ENCODE measurements at regions not wholly inside any gene's neighbourhood (a gene's known extent, or its start where the extent isn't known, plus 50 kb on each side); places are given as distances from the start of the nearest gene placed in this dataset.
A peak's percentile ranks its signal among the peaks of the same experiment; 100 is the strongest.

DNA sequence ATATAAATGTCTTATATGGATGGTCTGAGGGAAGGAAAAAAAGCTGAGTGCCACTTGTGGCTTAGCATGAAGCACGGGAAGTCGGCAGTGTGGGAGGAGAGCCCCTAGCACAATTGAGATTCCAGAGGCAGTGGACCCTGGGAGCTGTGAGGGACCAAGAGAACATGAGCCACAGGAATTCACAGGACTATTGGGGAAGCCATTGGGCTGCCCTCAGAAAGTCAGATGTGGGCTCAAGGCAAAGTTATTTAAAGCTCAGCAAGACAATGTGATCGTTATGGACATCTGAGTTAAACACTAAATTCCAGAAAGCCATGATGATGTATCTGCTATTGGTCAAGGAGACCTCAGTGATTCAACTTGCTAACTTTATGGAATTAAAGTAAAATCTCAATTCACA is 380.8 kb upstream of the IL12A start:
- intact Hi-C loops (cut with micrococcal nuclease) = no loop called here
- no peak for DNase-seq
- no peak for ATAC-seq

DNA sequence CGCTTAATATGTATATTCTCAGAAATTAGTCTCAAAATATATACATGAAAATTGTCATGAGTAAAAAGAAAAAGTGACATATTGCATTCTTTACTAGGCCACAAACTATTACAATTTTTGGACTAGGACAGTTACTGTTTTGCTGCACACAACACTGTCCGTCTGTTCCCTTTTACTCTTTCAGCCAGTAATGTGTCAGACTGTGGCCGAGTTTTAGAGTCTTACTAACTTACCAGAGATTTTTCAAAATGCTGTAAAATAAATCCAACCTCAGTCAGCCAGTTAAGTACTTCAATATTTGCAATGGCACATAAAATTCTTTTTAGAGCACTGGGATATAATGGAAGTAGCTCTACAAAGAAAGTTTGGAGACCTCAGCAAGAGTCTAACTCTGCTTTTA is 380.3 kb upstream of the IL12A start:
- no peak for ATAC-seq
- DNase-seq = no peak
- intact Hi-C loops (cut with micrococcal nuclease) = no loop called here

GRCh38 chr3:159609625-159610024 is 379.0 kb upstream of the IL12A start:
- DNase-seq = no peak
- intact Hi-C loops (cut with micrococcal nuclease) = no loop called here
- no peak for ATAC-seq

DNA sequence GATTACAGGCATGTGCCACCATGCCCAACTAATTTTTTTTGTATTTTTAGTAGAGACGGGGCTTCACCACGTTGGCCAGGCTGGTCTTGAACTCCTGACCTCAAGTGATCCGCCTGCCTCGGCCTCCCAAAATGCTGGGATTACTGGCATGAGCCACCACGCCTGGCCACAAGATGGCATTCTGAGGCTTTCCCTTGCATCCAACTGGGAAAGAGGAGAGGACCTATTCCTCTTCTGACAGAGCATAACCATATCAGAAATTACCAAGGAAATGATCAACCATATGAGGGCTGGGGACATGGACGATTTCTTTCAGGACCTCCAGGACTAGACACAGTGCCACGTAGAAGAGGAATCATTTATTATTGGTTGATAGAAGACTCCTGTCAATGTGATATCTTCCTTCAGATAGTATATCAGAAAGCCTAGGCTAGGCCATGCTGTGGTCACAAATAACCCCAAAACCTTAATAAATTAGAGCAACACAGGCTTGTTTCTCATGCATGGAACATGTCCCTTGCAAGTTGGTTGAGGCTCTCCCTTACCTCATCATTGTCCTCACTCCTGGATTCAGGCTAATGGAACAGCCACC is 372.3 kb upstream of the IL12A start:
- peak; percentile 66 for DNase-seq
- ATAC-seq = peak; percentile 82
- intact Hi-C loops (cut with micrococcal nuclease) = loop anchor here (5.0 kb wide), 1 partner anchor 191 kb away; no protein-coding TSS in a partner anchor

DNA sequence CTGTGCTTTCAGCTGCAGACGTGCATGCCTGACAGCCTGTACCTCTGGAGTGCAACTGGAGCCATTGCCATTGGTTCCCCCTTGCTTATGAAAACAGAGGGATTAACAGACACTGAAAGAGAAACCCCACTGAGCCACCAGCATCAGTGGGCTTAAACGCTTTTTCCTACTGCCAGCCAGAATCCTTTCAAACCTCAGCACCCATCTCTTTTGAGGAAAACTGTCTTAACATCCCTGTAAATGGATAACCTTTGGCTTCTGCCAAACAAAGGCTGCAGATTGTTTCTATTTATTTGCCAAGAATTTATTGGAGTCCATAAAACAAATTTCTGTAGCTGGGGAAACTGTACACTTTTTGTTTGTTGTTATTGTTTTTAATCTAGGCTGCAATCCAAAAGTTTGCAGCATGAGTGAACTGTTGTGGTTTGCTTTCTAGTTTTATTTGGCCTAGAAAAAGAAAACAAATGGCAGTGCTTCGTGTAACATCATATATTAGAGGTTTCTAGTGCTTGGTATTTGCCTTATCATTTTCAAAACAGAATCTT is 369.2 kb upstream of the IL12A start:
- no peak for ATAC-seq
- intact Hi-C loops (cut with micrococcal nuclease) = loop anchor here (5.0 kb wide), 1 partner anchor 188 kb away; no protein-coding TSS in a partner anchor
- DNase-seq = no peak

DNA sequence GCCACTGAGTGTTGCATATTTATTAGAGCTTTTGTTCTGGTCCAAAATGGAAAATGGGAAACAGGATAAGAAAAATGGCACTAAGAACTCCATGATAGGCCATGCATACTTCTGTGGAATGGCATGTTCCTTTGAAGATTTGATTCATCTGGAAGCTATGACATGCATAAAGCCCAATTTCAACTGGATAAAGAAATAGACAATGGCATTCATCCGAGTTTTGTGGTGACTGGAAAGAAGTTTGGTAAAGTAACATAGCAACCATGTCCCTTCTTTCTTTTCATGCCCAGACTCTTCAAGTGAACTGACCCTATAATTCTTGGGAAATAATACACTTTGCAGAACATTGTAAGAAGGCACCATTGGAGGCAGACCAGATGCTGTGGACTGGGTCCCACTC is 368.4 kb upstream of the IL12A start:
- ATAC-seq (no peak), DNase-seq (no peak)
- intact Hi-C loops (cut with micrococcal nuclease) = no loop called here

DNA sequence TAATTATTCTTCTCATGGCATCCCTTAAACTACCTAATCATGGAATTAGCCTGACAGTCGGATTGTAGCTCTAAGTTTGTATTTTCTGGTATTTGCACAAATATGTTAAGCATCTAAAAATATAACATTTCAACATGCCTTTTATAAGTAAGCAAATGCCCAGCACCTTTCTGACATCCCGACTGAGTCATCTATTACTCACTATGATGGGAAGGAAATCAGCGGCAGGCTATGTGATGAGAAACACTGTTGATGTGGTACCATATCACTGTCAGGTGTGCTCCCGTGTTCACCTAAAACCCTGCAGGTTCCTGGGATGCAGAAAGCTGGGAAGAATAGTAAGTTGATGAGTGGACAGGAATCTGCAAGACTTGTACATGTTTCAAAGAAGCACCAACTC is 367.8 kb upstream of the IL12A start:
- DNase-seq (no peak), ATAC-seq (no peak)
- intact Hi-C loops (cut with micrococcal nuclease) = no loop called here

GRCh38 chr3:159624616-159625015 is 364.0 kb upstream of the IL12A start:
- intact Hi-C loops (cut with micrococcal nuclease) = no loop called here
- DNase-seq (no peak), ATAC-seq (no peak)

GRCh38 chr3:159625594-159625993 is 363.0 kb upstream of the IL12A start:
- DNase-seq (no peak), ATAC-seq (no peak)
- intact Hi-C loops (cut with micrococcal nuclease) = no loop called here

DNA sequence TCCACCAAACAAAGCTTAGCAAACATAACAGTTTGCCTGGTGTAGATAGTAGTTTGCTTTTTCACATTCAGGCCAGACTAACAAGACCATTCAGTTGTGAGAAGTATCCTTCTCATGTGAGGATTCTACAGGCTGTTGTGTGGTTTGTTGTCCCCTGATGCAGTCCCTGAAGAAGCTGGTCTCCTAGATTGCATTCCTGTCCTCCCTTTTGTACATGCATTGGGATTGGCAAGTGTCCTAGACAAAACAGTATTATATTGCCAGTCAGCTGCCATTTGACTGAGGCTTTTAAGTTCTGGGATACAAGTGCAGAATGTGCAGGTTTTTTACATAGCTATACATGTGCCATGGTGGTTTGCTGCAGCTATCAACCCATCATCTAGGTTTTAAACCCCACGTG is 362.0 kb upstream of the IL12A start:
- intact Hi-C loops (cut with micrococcal nuclease) = no loop called here

DNA sequence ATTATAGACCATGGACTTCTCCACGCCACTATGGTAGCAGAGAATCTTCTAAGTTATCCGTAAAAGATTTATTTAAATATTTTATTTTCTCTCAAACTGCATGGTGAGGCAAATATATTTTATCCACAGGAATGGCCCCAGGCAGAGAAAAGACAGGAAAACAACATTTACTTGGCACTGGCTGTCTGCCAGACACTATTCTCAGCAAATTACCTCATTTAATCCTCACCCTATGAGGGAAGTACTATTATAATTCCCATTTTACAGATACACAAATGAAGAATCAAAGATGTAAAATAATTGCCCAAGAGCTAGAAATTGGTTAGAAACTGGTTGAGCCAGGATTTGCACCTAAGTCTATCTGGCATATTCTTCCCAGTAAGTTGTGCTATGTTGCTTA is 361.4 kb upstream of the IL12A start:
- ATAC-seq (no peak), DNase-seq (no peak)
- intact Hi-C loops (cut with micrococcal nuclease) = no loop called here

More for the DNA sequence above, 362.0 kb upstream of the IL12A start:
- DNase-seq (no peak), ATAC-seq (no peak)

DNA sequence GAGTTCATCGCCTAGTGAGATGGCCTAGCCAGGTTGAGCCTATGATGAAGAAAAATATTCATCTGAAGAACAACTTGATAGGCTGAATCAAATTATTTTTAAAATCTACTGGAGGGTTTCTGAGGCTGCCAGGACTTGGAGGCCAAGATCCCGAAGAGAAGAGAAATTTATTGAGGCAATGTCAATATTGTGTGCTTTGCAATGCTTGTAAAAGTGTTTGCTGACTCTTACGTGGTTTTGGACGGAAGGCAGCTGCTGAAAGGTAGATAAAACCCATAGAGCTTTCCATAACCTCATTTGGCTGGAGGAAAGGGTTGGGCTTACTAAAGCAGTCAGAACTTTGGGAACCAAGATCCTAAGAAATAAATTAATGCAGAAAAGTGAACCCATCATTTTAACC is 361.0 kb upstream of the IL12A start:
- intact Hi-C loops (cut with micrococcal nuclease) = no loop called here
- ATAC-seq = no peak
- no peak for DNase-seq

DNA sequence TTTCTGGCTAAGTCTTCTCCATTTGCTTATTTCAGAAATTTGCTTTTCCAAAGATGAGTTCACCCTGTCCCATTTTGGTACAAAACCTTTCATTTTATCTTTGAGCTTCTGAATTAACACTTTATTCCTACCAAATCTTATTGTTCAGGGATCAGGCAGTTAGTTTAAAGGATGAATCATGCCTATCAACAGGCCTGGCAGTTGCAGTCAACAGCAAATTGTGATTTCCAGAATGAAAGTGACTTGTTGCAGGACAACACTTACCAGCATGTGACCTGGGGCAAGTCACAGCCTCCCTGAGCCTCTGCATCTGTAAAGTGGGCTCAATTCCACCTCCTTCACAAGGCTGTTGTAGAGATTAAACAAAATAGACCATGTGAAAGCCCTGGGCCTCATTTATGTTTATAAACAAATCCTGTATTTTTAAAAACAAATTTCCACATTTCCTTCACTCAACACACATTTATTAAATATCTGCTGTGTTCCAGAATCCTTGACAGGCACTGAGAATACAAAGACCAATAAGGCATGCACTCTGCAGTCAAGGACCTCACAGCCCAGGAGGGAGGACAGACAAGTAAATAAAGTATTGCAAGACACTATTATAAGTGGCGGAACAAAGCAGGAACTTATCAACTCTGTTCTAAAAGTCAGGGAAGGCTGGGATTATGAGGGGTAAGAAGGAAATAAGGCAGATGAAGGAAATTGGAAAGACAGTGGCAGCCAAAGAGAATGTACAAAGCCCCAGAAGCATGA is 359.1 kb upstream of the IL12A start:
- ATAC-seq (no peak), DNase-seq (no peak)
- intact Hi-C loops (cut with micrococcal nuclease) = no loop called here

- DNase-seq = no peak
- ATAC-seq = no peak
- intact Hi-C loops (cut with micrococcal nuclease) = no loop called here
These were observed 357.4 kb upstream of the IL12A start for GRCh38 chr3:159631226-159631625.

- DNase-seq (no peak), ATAC-seq (no peak)
- intact Hi-C loops (cut with micrococcal nuclease) = no loop called here
These were observed 356.5 kb upstream of the IL12A start for GRCh38 chr3:159632128-159632527.

- ATAC-seq = no peak
- intact Hi-C loops (cut with micrococcal nuclease) = no loop called here
- DNase-seq = no peak
These were observed 355.8 kb upstream of the IL12A start for GRCh38 chr3:159632851-159633250.

DNA sequence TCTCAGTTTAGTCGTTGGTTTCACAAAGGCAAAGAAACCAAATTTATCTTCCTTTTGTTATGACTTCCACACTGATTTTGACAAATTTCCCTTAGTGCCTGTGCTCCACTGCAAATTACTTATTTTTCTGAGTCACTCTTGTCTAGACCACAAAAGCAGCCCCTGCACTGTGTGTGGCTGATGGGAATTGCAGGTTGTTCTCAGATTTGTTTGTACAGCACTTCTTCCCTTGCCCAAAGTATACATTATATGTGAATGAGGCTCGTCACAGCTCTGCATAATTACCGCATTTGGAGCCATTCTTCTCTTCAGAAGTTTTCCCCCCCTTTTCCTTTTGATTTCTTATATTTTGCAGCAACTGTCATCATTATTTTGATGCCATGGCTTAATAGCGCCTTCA is 354.2 kb upstream of the IL12A start:
- ATAC-seq = no peak
- no peak for DNase-seq
- intact Hi-C loops (cut with micrococcal nuclease) = no loop called here

- ATAC-seq = peak; percentile 47
- DNase-seq = no peak
- intact Hi-C loops (cut with micrococcal nuclease) = no loop called here
These were observed 353.5 kb upstream of the IL12A start for GRCh38 chr3:159635047-159635641.

DNA sequence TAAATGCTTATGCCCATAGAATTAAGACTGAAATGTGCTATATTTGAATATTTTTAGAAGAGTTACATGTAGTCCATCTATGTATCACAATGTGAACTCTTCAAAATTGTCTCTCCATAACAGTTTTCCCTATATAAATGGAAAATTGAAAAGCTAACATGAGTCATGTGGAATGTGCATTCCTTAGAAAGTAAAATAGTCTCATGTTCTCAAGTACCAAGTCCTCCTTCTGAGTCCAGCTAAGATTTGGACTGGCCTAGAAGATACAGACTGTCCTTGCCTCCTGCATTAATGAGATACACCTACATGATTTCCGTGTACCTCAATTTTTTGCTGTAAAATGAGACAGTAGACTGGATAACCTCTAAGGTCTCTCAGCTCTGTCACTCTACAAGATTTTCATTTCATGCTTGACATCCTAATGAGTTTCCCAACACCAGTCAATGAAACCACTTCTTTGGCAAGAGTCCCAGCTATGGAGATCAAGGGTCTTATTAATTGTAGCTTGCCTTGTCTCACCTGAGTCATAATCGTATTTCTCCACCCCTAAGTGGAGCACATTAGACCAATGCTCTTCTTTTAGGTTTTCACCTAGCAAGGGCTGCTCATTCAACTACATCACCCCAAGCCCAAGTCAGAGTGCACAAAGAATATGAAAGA is 350.6 kb upstream of the IL12A start:
- no peak for ATAC-seq
- intact Hi-C loops (cut with micrococcal nuclease) = no loop called here

DNA sequence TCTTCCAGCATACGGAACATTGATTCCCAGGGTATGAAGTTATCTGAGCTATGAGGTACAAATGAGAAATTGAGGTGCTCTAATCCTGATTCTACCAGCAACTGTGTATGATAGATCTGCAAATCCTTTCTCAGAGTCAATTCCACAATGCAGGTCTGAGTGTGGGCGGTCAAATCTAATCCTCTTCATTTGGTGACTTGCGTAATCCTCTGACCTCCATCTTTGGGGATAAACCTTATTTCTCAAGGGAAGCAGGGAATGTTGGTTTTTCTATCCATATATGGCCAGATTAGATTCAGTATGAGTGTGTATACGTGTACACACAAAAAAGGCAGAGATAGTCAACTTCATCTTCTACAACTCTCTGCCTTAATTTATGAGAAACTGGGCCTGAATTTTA is 348.4 kb upstream of the IL12A start:
- ATAC-seq = no peak
- intact Hi-C loops (cut with micrococcal nuclease) = no loop called here
- DNase-seq = no peak

More for the DNA sequence above, 350.6 kb upstream of the IL12A start:
- no peak for DNase-seq

All from left ventricle myocardium superior (tissue), 1 donor.